Endodermal cell (in vitro differentiated cells): ENCODE measurements at regions not wholly inside any gene's neighbourhood (a gene's known extent, or its start where the extent isn't known, plus 50 kb on each side); places are given as distances from the start of the nearest gene placed in this dataset.

ENCODE experiments used
- DNase-seq: peaks from one replicate; pipeline ENCODE4 v3.0.0-alpha.2; 2017
- H3K27ac ChIP-seq: 2 replicates; pipeline ENCODE4 v1.5.1; 2013; ENCODE audit warnings: mild to moderate bottlenecking, low read depth, low read length, moderate library complexity
- H3K27me3 ChIP-seq: 2 replicates; pipeline ENCODE4 v1.6.1; 2013; ENCODE audit warnings: mild to moderate bottlenecking, low read length, moderate library complexity; ENCODE audit not compliant: insufficient read depth, control insufficient read depth, poor library complexity, severe bottlenecking
- H3K36me3 ChIP-seq: 2 replicates; pipeline ENCODE4 v1.7.0; 2013; ENCODE audit warnings: mild to moderate bottlenecking, low read length, moderate library complexity; ENCODE audit not compliant: control insufficient read depth, insufficient read depth
- H3K4me1 ChIP-seq: one replicate; pipeline ENCODE4 v1.7.0; 2013; ENCODE audit warnings: low read length; ENCODE audit not compliant: control insufficient read depth, insufficient read depth
- H3K4me3 ChIP-seq: 2 replicates; pipeline ENCODE4 v1.5.1; 2013; ENCODE audit warnings: mild to moderate bottlenecking, low read length, moderate library complexity
- H3K9ac ChIP-seq: 2 replicates; pipeline ENCODE4 v1.6.1; 2013; ENCODE audit warnings: mild to moderate bottlenecking, low read length, moderate library complexity; ENCODE audit not compliant: poor library complexity, severe bottlenecking; ENCODE audit errors: extremely low read depth
- H3K9me3 ChIP-seq: 2 replicates; pipeline ENCODE4 v1.6.1; 2013; ENCODE audit warnings: mild to moderate bottlenecking, low read length, moderate library complexity; ENCODE audit not compliant: control insufficient read depth
- H3K27ac Mint-ChIP-seq: 2 replicates; pipeline ENCODE4 v1.8.0; 2020; ENCODE audit warnings: mixed read lengths
- H3K27me3 Mint-ChIP-seq: 2 replicates; pipeline ENCODE4 v1.8.0; 2021; ENCODE audit warnings: mild to moderate bottlenecking, mixed read lengths; ENCODE audit not compliant: insufficient read depth
- H3K36me3 Mint-ChIP-seq: 2 replicates; pipeline ENCODE4 v1.8.0; 2020; ENCODE audit warnings: low read depth, mixed read lengths
- H3K4me1 Mint-ChIP-seq: 2 replicates; pipeline ENCODE4 v1.8.0; 2020; ENCODE audit warnings: mixed read lengths
- H3K4me3 Mint-ChIP-seq: 2 replicates; pipeline ENCODE4 v1.8.0; 2020; ENCODE audit warnings: mild to moderate bottlenecking, moderate library complexity, mixed read lengths
- H3K9me3 Mint-ChIP-seq: 2 replicates; pipeline ENCODE4 v1.8.0; 2020; ENCODE audit warnings: mild to moderate bottlenecking, mixed read lengths
- CTCF ChIP-seq: fragments of 200-600 bp; sonication (generic); conservative IDR thresholded peaks from 2 replicates; pipeline ENCODE4 v1.5.0; 2021; ENCODE audit warnings: antibody characterized with exemption, mild to moderate bottlenecking
- WGBS, 2 experiments: methylation state at CpG; one replicate each; pipeline versions ENCODE4 v1.1.5 to v1.1.7; 2013; ENCODE audit warnings: missing lambda C conversion rate in 2 of 2, mixed read lengths in 1 of 2; ENCODE audit not compliant: insufficient coverage in 1 of 2, insufficient read length in 1 of 2; 5-methylcytosine and 5-hydroxymethylcytosine counted together

- peaks cover 43% of the 10 kb centered on the region for H3K27me3 ChIP-seq
- no peak for DNase-seq
- H3K4me3 Mint-ChIP-seq, result no peak overlapping the region
- H3K9ac ChIP-seq, result no peak overlapping the region
- no peaks in the 10 kb centered on the region for H3K4me1 ChIP-seq
- no peaks in the 10 kb centered on the region for H3K36me3 Mint-ChIP-seq
- no peak overlapping the region for H3K27ac Mint-ChIP-seq
- H3K27me3 Mint-ChIP-seq, result peaks cover 23% of the 10 kb centered on the region
- H3K36me3 ChIP-seq, result no peaks in the 10 kb centered on the region
- H3K27ac ChIP-seq, result no peak overlapping the region
- WGBS, 2 experiments, result 77 to 90% methylated on average over 3 to 5 of the region's 5 CpGs
- no peaks in the 10 kb centered on the region for H3K9me3 ChIP-seq
- no peaks in the 10 kb centered on the region for H3K9me3 Mint-ChIP-seq
- no peak for TF ChIP-seq CTCF
- H3K4me3 ChIP-seq, result no peak overlapping the region
- H3K4me1 Mint-ChIP-seq, result peaks cover 7% of the 10 kb centered on the region
Measured at GRCh38 chr3:107925851-107926250, 165.0 kb downstream of the CD47 start.

- no peaks in the 10 kb centered on the region for H3K4me1 Mint-ChIP-seq
- 84 to 89% methylated on average over 1 of the region's 1 CpG for WGBS, 2 experiments
Measured at GRCh38 chr3:107921038-107921437, 169.8 kb downstream of the CD47 start.

GRCh38 chr3:107920538-107920937 is 170.3 kb downstream of the CD47 start:
- 88% methylated on average over 2 of the region's 2 CpGs; no CpG with 5 or more reads in 1 of the 2 experiments for WGBS, 2 experiments
- H3K36me3 Mint-ChIP-seq, result no peaks in the 10 kb centered on the region
- H3K9ac ChIP-seq, result no peak overlapping the region

More at GRCh38 chr3:107921038-107921437, 169.8 kb downstream of the CD47 start:
- Histone ChIP-seq H3K4me3 (no peak overlapping the region), H3K36me3 (no peaks in the 10 kb centered on the region), H3K9me3 (peaks cover 7% of the 10 kb centered on the region), H3K27me3 (peaks cover 4% of the 10 kb centered on the region), H3K9ac (no peak overlapping the region), H3K4me1 (no peaks in the 10 kb centered on the region), H3K27ac (no peak overlapping the region)
- Mint-ChIP-seq H3K27me3 (peaks cover 5% of the 10 kb centered on the region), H3K9me3 (peaks cover 6% of the 10 kb centered on the region), H3K4me3 (no peak overlapping the region), H3K36me3 (no peaks in the 10 kb centered on the region), H3K27ac (no peak overlapping the region)
- DNase-seq, result no peak
- no peak for TF ChIP-seq CTCF

More at GRCh38 chr3:107920538-107920937, 170.3 kb downstream of the CD47 start:
- Histone ChIP-seq H3K4me3 (no peak overlapping the region), H3K27ac (no peak overlapping the region), H3K4me1 (no peaks in the 10 kb centered on the region), H3K36me3 (no peaks in the 10 kb centered on the region), H3K27me3 (no peaks in the 10 kb centered on the region), H3K9me3 (peaks cover 7% of the 10 kb centered on the region)
- H3K9me3 Mint-ChIP-seq, result peaks cover 6% of the 10 kb centered on the region
- peaks cover under 1% of the 10 kb centered on the region for H3K27me3 Mint-ChIP-seq
- no peak for DNase-seq
- H3K4me3 Mint-ChIP-seq, result no peak overlapping the region
- H3K27ac Mint-ChIP-seq, result no peak overlapping the region
- no peaks in the 10 kb centered on the region for H3K4me1 Mint-ChIP-seq
- no peak for TF ChIP-seq CTCF
